ENCODE measurements at regions not wholly inside any gene's neighbourhood (a gene's known extent, or its start where the extent isn't known, plus 50 kb on each side); places are given as distances from the start of the nearest gene placed in this dataset.
A peak's percentile ranks its signal among the peaks of the same experiment; 100 is the strongest.
"Not testable (repeated sequence)": the region's sequence is repeated elsewhere in the genome, so short reads cannot be mapped to it uniquely, and the experiment has no call there.

DNA sequence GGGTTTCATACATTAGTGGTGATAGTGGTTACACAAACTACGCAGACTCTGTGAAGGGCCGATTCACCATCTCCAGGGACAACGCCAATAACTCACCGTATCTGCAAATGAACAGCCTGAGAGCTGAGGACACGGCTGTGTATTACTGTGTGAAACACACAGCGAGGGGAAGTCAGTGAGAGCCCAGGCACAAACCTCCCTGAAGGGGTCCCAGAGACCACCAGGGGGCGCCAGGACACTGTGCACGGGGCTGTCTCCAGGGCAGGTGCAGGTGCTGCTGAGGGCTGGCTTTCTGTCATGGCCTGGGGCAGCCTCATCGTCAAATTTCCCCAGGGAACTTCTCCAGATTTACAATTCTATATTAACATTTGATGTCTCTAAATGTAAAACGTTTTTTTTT is 184.6 kb upstream of the TP53TG3C start:
- not testable (repeated sequence) for DNase-seq (ENCODE audit: low read depth, low spot score)

DNA sequence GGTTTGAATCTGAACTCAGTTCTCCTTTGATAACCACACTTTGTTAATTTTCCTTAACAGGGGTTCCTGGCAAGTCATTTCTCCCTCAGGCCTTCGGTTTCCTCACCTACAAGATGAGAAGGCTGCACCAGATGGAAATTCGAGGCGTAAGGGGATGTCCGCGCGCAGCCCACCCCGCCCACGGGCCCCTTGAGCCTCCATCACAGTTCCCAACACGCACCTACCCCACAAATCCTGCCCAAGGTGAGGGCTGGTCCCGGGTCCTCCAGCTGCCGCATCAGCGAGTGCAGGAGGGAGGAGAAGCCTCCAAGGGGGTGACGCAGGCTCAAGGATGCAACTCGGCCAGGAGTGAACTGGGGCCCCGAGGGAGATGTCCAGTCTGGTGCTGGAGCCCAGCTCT is 166.9 kb upstream of the TP53TG3C start:
- DNase-seq (ENCODE audit: low read depth, low spot score) = not testable (repeated sequence)

DNA sequence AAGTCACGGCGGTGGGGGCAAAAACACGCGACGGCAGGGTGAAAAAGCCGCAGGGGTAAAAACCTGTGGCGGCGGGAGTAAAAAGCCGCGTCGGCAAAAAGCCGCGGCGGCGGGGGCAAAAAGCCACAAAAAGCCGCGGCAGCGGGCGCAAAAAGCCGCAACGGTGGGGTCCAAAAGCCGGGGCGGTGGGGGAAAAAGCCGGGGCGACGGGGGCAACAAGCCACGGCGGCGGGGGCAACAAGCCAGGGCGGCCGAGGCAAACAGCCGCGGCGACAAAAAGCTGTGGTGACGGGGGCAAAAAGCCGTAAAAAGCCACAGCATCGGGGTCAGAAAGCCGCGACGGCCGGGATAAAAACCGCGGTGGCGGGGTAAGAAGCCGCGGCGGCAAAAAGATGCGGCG is 166.1 kb upstream of the TP53TG3C start:
- not testable (repeated sequence) for DNase-seq (ENCODE audit: low read depth, low spot score)

DNA sequence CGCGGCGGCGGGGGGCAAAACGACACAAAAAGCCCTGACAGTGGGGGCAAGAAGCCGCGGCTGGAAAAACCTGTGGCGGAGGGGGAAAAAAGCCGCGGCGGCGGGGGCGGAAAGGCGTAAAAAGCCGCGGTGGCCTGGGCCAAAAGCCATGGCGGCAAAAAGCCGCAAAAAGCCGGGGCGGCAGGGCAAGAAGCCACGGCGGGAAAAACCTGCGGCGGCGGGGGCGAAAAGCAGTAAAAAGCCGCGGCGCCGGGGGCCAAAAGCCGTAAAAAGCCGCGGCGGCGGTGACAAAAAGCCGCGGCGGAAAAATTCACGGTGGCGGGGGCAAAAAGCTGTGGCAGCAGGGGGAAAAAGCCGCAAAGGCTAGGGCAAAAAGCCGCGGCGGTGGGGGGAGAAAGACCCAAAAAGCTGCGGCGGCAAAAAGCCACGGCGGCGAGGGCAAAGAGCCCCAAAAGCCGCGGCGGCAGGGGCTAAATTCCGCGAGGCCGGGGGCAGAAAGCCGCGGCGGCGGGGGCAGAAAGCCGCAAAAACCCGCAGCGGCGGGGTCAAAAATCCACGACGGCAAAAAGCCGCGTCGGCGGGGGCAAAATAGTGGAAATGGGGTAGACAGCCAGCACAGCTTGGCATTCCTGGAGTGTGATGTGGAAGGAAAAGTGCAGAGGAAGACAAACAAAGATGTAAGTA is 165.2 kb upstream of the TP53TG3C start:
- peak; percentile 1 for DNase-seq (ENCODE audit: low read depth, low spot score)

DNA sequence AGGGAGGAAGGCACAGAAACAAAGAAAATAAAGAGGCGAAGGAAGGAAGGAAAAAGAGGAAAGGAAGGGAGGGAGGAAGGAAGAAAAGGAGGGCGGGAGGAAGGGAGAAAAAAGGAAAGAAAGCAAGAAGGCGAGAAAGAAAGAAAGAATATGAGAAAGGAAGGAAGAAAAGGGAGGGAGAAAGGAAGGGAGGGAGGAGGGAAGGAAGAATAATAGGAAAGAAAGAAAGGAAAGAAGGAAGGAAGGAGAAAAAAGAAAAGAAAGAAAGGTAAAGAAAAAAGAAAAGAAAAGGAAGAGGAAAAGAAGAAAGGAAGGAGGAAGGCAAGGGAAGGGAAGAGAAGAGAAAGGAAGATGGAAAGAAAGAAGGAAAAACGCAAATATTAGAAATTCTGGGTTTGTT is 145.2 kb upstream of the TP53TG3C start:
- not testable (repeated sequence) for DNase-seq (ENCODE audit: low read depth, low spot score)

DNA sequence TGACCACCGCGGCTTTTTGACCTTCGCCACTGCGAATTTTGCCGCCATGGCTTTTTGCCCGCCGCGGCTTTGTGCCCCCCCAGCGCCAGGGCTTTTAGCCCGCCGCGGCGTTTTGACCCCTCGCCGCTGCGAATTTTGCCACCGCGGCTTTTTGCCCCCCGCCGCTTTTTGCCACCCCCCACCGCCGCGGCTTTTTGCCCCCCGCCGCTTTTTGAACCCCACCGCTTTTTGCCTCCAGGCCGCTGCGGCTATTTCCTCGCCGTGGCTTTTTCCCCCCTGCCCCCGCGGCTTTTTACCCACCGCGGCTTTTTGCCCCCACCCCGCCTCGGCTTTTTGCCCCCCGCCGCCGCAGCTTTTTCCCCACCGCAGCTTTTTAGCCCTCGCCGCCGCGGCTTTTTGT is 134.8 kb upstream of the TP53TG3C start:
- no peak for DNase-seq (ENCODE audit: low read depth, low spot score)

DNA sequence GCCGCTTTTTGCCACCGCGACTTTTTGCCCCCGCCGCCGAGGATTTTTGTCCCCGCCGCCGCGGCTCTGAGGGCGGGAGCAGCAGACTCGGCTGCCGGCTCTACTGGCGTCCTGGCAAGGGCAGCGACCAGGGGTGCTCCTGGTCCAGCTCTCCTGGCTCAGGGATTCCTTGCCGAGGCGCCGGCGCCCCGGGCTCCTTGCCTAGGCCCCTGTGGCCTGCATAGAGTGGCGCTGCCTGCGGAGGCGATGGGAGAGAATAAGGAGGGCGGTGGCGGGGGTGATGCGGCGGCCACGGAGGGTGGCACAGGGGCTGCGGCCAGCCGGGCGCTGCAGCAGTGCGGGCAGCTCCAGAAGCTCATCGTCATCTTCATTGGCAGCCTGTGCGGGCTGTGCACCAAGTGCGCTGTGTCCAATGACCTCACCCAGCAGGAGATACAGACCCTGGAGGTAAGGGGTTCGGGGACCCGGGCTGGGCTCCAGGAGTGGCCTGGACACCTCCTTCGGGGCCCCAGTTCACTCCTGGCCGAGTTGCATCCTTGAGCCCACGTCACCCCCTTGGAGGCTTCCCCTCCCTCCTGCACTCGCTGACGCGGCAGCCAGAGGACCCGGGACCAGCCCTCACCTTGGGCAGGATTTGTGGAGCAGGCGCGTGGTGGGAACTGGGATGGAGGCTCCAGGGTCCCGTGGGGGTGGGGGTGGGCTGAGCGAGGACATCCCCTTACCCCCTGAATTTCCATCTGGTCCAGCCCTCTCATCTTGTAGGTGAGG is 134.2 kb upstream of the TP53TG3C start:
- DNase-seq (ENCODE audit: low read depth, low spot score) = not testable (repeated sequence)

DNA sequence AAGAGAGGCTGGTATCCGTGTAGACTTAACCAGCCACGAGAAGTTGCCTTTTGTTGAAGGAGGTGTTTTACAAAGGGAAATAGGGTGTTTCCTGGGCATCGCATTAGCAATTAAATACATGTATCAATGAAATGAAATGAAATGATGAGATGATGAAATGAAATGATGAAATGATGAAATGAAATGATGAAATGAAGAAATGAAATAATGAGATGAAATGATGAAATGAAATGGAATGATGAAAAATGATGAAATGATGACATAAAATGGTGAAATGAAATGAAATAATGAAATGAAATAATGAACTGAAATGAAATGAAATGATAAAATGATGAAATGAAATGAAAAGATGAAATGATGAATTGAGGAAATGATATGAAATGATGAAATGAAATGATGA is 131.3 kb upstream of the TP53TG3C start:
- DNase-seq (ENCODE audit: low read depth, low spot score) = not testable (repeated sequence)

DNA sequence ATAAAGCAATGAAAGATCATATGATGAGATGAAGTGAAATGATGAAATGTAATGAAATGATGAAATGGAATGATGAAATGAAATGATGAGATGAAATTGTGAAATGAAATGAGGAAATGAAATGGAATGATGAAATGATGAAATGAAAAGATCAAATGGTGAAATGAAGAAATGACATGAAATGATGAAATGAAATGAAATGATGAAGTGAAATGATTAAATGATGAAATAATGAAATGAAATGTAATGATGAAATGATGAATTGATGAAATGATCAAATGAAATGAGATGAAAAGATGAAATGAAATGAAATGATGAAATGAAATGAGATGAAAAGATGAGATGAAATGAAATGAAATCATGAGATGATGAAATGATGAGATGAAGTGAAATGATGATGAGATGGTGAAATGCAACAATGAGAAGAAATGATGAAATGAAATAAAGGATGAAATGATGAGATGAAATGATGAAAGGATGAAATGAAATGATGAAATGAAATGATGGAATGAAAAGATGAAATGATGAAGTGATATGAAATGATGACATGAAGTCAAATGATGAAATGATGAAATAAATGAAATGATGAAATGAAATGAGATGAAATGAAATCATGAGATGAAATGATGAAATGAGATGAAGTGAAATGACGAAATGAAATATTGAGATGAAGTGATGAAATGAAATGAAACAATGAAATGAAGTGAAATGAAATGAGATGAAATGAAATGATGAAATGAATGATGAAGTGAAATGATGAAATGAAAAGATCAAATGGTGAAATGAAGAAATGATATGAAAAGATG is 130.5 kb upstream of the TP53TG3C start:
- not testable (repeated sequence) for DNase-seq (ENCODE audit: low read depth, low spot score)

DNA sequence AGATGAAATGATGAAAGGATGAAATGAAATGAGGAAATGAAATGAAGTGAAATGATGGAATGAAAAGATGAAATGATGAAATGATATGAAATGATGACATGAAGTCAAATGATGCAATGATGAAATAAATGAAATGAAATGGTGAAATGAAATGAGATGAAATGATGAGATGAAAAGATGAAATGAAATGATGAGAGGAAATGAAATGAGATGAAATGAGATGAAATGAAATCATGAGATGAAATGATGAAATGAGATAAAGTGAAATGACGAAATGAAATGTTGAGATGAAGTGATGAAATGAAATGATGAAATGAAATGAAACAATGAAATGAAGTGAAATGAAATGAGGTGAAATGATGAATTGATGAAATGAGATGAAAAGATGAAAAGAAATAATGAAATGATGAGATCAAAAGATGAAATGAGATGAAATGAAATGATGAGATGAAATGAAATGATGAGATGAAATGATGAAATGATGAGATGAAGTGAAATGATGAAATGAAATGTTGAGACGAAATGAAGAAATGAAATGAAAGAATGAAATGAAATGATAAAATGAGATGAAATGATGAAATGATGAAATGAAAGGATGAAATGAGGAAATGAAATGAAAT is 129.5 kb upstream of the TP53TG3C start:
- DNase-seq (ENCODE audit: low read depth, low spot score) = not testable (repeated sequence)

All from ELF-1 (cell line).